DMS79 (cell line): ENCODE measurements at regions not wholly inside any gene's neighbourhood (a gene's known extent, or its start where the extent isn't known, plus 50 kb on each side); places are given as distances from the start of the nearest gene placed in this dataset.
"Not testable (repeated sequence)": the region's sequence is repeated elsewhere in the genome, so short reads cannot be mapped to it uniquely, and the experiment has no call there.

ENCODE experiments used
- DNase-seq: peaks from one replicate; lab custom pipeline; 2025; lab: John Stamatoyannopoulos, UW

GRCh38 chr1:104019675-104020049, 270.0 kb downstream of the AMY1C start:
- no peak for DNase-seq

GRCh38 chr1:104028416-104029035, 278.8 kb downstream of the AMY1C start:
- no peak for DNase-seq

GRCh38 chr1:104029456-104029970, 279.8 kb downstream of the AMY1C start:
- no peak for DNase-seq

- DNase-seq: no peak
Measured at GRCh38 chr1:104056786-104057185, 307.1 kb downstream of the AMY1C start.

GRCh38 chr1:104057219-104057898, 307.7 kb downstream of the AMY1C start:
- DNase-seq: not testable (repeated sequence)

- not testable (repeated sequence) for DNase-seq
Measured at GRCh38 chr1:104061637-104062036, 311.9 kb downstream of the AMY1C start.

- DNase-seq: no peak
Measured at GRCh38 chr1:104064399-104064798, 314.7 kb downstream of the AMY1C start.

GRCh38 chr1:104072915-104073371, 323.2 kb downstream of the AMY1C start:
- DNase-seq: no peak

GRCh38 chr1:104073463-104073902, 323.8 kb downstream of the AMY1C start:
- no peak for DNase-seq

- no peak for DNase-seq
Measured at GRCh38 chr1:104082221-104082620, 332.5 kb downstream of the AMY1C start.

- DNase-seq: no peak
Measured at GRCh38 chr1:104084380-104084779, 334.7 kb downstream of the AMY1C start.

GRCh38 chr1:104092698-104093097, 343.0 kb downstream of the AMY1C start:
- DNase-seq: no peak

- DNase-seq: no peak
Measured at GRCh38 chr1:104098837-104099236, 349.1 kb downstream of the AMY1C start.

- DNase-seq: no peak
Measured at GRCh38 chr1:104100115-104100514, 350.4 kb downstream of the AMY1C start.

GRCh38 chr1:104105465-104105864, 355.8 kb downstream of the AMY1C start:
- DNase-seq: no peak

GRCh38 chr1:104120525-104120924, 370.8 kb downstream of the AMY1C start:
- DNase-seq: no peak

- DNase-seq: no peak
Measured at GRCh38 chr1:104121271-104121670, 371.6 kb downstream of the AMY1C start.

GRCh38 chr1:104125266-104125665, 375.6 kb downstream of the AMY1C start:
- no peak for DNase-seq

- DNase-seq: no peak
Measured at GRCh38 chr1:104125970-104126369, 376.3 kb downstream of the AMY1C start.

- peak; percentile 14 for DNase-seq
Measured at GRCh38 chr1:104132382-104132973, 382.8 kb downstream of the AMY1C start.

- DNase-seq: not testable (repeated sequence)
Measured at GRCh38 chr1:104135036-104135435, 385.3 kb downstream of the AMY1C start.

- no peak for DNase-seq
Measured at GRCh38 chr1:104136621-104137020, 386.9 kb downstream of the AMY1C start.

GRCh38 chr1:104156738-104157137, 407.0 kb downstream of the AMY1C start:
- peak; percentile 60 for DNase-seq
